PC-3 (cell line): ENCODE measurements at regions not wholly inside any gene's neighbourhood (a gene's known extent, or its start where the extent isn't known, plus 50 kb on each side); places are given as distances from the start of the nearest gene placed in this dataset.
A peak's percentile ranks its signal among the peaks of the same experiment; 100 is the strongest.

Source experiments
- ATAC-seq: fragments of 200-7000 bp; cut with Tn5 transposase; 2 replicates; pipeline ENCODE4 v1.9.1; 2020; ENCODE audit warnings: mild to moderate bottlenecking, moderate library complexity
- BruUV-seq: library from RNA; stranded (reverse); fragments of 400-500 nt; replicated peaks from 2 replicates; lab custom pipeline; 2021; lab: Mats Ljungman, UMichigan
- CTCF ChIA-PET: fragments of 300-600 bp; sonication (Branson Sonifier 250); formaldehyde crosslinking; loops from one replicate; lab custom pipeline; 2022; ENCODE audit warnings: antibody characterized with exemption; lab: Charles Lee
- POLR2A ChIA-PET: fragments of 300-600 bp; sonication (Branson Sonifier 250); formaldehyde crosslinking; loops from one replicate; lab custom pipeline; 2022; ENCODE audit warnings: antibody characterized with exemption; ENCODE audit not compliant: unreplicated experiment; lab: Charles Lee
- DNase-seq: peaks from one replicate; pipeline ENCODE4 v3.0.0-alpha.2; 2015
- H2AFZ ChIP-seq: fragments of 300-600 bp; sonication (generic); 2 replicates; pipeline ENCODE4 v1.6.0; 2016; ENCODE audit warnings: antibody characterized with exemption, low read length
- H3F3A ChIP-seq: fragments of 300-600 bp; sonication (generic); one replicate; pipeline ENCODE4 v1.6.0; 2017; ENCODE audit warnings: antibody characterized with exemption, low read length, control low read depth, mild to moderate bottlenecking; ENCODE audit not compliant: unreplicated experiment
- H3K27ac ChIP-seq: fragments of 300-600 bp; sonication (generic); 2 replicates; pipeline ENCODE4 v1.5.1; 2016; ENCODE audit warnings: mild to moderate bottlenecking, low read length
- H3K27me3 ChIP-seq: fragments of 300-600 bp; sonication (generic); 2 replicates; pipeline ENCODE4 v1.6.1; 2016; ENCODE audit warnings: low read length, mixed read lengths
- H3K36me3 ChIP-seq: fragments of 300-600 bp; sonication (generic); 2 replicates; pipeline ENCODE4 v1.6.1; 2016; ENCODE audit warnings: low read depth, mixed run types, low read length, mixed read lengths
- H3K4me1 ChIP-seq: fragments of 300-600 bp; sonication (generic); 2 replicates; pipeline ENCODE4 v1.5.1; 2016; ENCODE audit warnings: low read length; ENCODE audit not compliant: insufficient read depth
- H3K4me2 ChIP-seq: fragments of 300-600 bp; sonication (generic); 2 replicates; pipeline ENCODE4 v1.6.0; 2016; ENCODE audit warnings: low read length
- H3K4me3 ChIP-seq: fragments of 300-600 bp; sonication (generic); 2 replicates; pipeline ENCODE4 v1.5.1; 2016; ENCODE audit warnings: mild to moderate bottlenecking, low read length, mixed read lengths
- H3K79me2 ChIP-seq: fragments of 300-600 bp; sonication (generic); 2 replicates; pipeline ENCODE4 v1.6.1; 2017; ENCODE audit warnings: low read length, mixed read lengths
- H3K9ac ChIP-seq: fragments of 300-600 bp; sonication (generic); 2 replicates; pipeline ENCODE4 v1.6.0; 2016; ENCODE audit warnings: mild to moderate bottlenecking, low read length
- H3K9me2 ChIP-seq: fragments of 300-600 bp; sonication (generic); replicated peaks from 2 replicates; pipeline ENCODE4 v1.6.1; 2016; ENCODE audit warnings: mixed run types, low read length, mixed read lengths
- H3K9me3 ChIP-seq: fragments of 300-600 bp; sonication (generic); 2 replicates; pipeline ENCODE4 v1.6.1; 2016; ENCODE audit warnings: low read length, mixed read lengths
- H4K20me1 ChIP-seq: fragments of 300-600 bp; sonication (generic); 2 replicates; pipeline ENCODE4 v1.6.1; 2016; ENCODE audit warnings: low read length, mixed read lengths
- EZH2 ChIP-seq: fragments of 300-600 bp; sonication (generic); IDR thresholded peaks from one replicate; pipeline ENCODE4 v1.6.1; 2017; ENCODE audit warnings: antibody characterized with exemption, mild to moderate bottlenecking, low read length; ENCODE audit not compliant: unreplicated experiment
- EZH2phosphoT487 ChIP-seq: fragments of 300-600 bp; sonication (generic); IDR thresholded peaks from 2 replicates; pipeline ENCODE4 v1.6.1; 2018; ENCODE audit warnings: mild to moderate bottlenecking, antibody characterized with exemption, low read length, borderline replicate concordance
- intact Hi-C: fragments of 100-400 bp; cut with micrococcal nuclease; formaldehyde crosslinking; loops from 2 replicates; pipeline ENCODE4 v1.9.0; 2023
- TF ChIP-seq, protein P1 (sequence below): fragments of 300-600 bp; sonication (generic); conservative IDR thresholded peaks from 2 replicates; pipeline ENCODE4 v1.5.1; 2017; ENCODE audit warnings: antibody characterized with exemption, low read depth, mild to moderate bottlenecking, low read length

DNA sequence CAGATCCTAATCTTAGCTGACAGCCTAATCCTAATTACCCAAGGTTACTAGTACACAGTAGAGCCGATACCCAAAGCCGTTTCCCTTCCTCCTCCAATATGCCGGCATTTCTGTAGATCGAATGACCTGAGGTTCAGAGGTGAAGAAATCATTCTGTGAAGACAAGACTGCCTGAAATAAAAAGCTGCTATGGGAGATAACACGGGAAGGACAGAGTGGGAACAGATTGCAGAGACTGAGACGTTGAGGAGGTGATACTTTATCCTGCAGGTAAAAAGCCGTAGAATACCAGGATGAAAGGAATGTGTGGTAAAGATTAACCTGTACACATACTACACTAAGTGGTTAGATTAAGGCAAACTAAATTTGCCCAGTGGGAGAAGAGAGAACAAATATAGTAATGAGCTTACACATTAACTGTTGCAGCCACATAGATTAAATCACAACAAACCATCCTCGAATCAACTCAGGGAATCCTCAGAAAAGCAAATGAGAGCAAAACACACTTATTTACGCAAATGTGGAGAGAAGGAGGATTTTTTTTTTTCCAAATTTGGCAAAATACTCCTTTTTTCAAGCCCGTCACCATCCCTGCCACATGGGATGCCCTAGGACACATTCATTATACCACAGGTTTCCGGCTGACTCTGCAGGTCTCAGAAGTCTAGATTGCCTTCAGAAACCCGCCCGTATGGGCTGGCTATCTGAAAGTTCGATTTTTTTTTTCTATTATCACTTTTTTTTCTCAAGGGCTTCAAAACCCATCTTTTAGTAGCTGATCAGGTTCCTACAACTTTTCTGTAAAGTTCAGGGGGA, 188.0 kb downstream of the TTC8 start:
- TF ChIP-seq, protein P1, sequence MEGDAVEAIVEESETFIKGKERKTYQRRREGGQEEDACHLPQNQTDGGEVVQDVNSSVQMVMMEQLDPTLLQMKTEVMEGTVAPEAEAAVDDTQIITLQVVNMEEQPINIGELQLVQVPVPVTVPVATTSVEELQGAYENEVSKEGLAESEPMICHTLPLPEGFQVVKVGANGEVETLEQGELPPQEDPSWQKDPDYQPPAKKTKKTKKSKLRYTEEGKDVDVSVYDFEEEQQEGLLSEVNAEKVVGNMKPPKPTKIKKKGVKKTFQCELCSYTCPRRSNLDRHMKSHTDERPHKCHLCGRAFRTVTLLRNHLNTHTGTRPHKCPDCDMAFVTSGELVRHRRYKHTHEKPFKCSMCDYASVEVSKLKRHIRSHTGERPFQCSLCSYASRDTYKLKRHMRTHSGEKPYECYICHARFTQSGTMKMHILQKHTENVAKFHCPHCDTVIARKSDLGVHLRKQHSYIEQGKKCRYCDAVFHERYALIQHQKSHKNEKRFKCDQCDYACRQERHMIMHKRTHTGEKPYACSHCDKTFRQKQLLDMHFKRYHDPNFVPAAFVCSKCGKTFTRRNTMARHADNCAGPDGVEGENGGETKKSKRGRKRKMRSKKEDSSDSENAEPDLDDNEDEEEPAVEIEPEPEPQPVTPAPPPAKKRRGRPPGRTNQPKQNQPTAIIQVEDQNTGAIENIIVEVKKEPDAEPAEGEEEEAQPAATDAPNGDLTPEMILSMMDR, result no peak
- TF ChIP-seq EZH2 (no peak), EZH2phosphoT487 (no peak)
- no peak overlapping the region for H3K9ac ChIP-seq
- DNase-seq (no peak), ATAC-seq (no peak)
- no peaks in the 10 kb centered on the region for H4K20me1 ChIP-seq
- H2AFZ ChIP-seq, result 0 out of 2 replicates have a peak overlapping the region, but pooled peaks have one; percentile 3
- no peak overlapping the region for H3K27ac ChIP-seq
- ChIA-PET CTCF (no interaction called here), POLR2A (no interaction called here)
- no peaks in the 10 kb centered on the region for H3K9me2 ChIP-seq
- no peaks in the 10 kb centered on the region for H3F3A ChIP-seq
- no peaks in the 10 kb centered on the region for H3K36me3 ChIP-seq
- H3K27me3 ChIP-seq, result no peaks in the 10 kb centered on the region
- H3K9me3 ChIP-seq, result no peaks in the 10 kb centered on the region
- no TSS peak for BruUV-seq
- intact Hi-C loops, result loop anchor here (1.0 kb wide), 1 partner anchor 93 kb away; no protein-coding TSS in a partner anchor
- H3K79me2 ChIP-seq, result no peaks in the 10 kb centered on the region
- no peak overlapping the region for H3K4me2 ChIP-seq
- H3K4me1 ChIP-seq, result peaks cover 3% of the 10 kb centered on the region; the same call in 1 of the 2 replicates
- no peak overlapping the region for H3K4me3 ChIP-seq

DNA sequence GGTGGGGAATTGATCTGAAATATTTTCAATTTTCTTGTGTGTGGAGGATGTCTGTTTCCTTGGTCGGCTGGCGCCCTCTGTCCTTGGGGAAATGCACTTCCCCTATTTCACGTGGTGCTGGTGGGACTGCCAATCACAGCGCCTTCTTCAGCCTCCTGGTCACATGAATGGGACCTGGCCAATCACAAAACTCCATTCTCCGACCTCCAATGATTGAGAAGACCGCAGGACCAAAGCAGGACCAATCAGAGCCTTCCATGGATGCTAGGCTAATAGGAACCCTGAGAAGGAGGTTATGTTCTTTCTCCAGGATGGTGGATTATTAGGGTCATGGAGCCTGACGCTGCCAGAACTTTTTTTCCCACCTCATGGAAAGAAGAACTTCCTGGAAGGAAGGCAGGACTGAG, 188.7 kb downstream of the TTC8 start:
- ChIA-PET CTCF (no interaction called here), POLR2A (no interaction called here)
- no peaks in the 10 kb centered on the region for H3K9me3 ChIP-seq
- H3K79me2 ChIP-seq, result no peaks in the 10 kb centered on the region
- H3K4me2 ChIP-seq, result no peak overlapping the region
- intact Hi-C loops, result no loop called here
- no peaks in the 10 kb centered on the region for H3K36me3 ChIP-seq
- BruUV-seq, result no TSS peak
- DNase-seq (peak; percentile 59), ATAC-seq (peak; percentile 50; the same call in 1 of the 2 replicates)
- H3K9me2 ChIP-seq, result no peaks in the 10 kb centered on the region
- H4K20me1 ChIP-seq, result no peaks in the 10 kb centered on the region
- TF ChIP-seq EZH2phosphoT487, result no peak
- TF ChIP-seq, protein P1, result peak; percentile 71
- no peak for TF ChIP-seq EZH2
- H3K27me3 ChIP-seq, result no peaks in the 10 kb centered on the region
- no peak overlapping the region for H3K9ac ChIP-seq
- peaks cover 3% of the 10 kb centered on the region; the same call in 1 of the 2 replicates for H3K4me1 ChIP-seq
- no peak overlapping the region for H3K27ac ChIP-seq
- no peak overlapping the region for H3K4me3 ChIP-seq
- no peaks in the 10 kb centered on the region for H3F3A ChIP-seq
- H2AFZ ChIP-seq, result no peak overlapping the region
